ENCODE measurements at regions not wholly inside any gene's neighbourhood (a gene's known extent, or its start where the extent isn't known, plus 50 kb on each side); places are given as distances from the start of the nearest gene placed in this dataset.

DNA sequence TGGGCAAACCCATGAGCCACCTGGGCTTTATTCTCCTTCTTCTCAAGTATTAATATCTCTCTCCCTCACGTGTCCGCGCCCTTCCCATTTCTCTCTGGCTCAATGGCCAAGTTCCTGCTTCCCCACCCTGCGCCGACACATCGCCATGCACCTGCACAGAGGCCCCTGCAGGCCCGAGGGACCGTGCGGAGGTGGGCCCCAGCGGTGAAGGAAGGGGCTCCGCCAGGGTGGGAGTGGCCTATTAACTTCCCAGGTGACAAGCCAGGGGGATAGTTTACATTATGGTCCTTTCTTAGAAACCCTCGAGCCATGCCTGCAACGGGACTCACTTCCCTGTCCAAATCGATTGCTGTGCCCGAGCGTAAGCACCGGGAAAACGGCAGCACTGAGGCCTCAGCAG is 110.0 kb upstream of the ADARB2 start:
- no peak overlapping the region for H3K27ac ChIP-seq
- no peaks in the 10 kb centered on the region for H3K9me3 ChIP-seq
- TF ChIP-seq, protein P1, sequence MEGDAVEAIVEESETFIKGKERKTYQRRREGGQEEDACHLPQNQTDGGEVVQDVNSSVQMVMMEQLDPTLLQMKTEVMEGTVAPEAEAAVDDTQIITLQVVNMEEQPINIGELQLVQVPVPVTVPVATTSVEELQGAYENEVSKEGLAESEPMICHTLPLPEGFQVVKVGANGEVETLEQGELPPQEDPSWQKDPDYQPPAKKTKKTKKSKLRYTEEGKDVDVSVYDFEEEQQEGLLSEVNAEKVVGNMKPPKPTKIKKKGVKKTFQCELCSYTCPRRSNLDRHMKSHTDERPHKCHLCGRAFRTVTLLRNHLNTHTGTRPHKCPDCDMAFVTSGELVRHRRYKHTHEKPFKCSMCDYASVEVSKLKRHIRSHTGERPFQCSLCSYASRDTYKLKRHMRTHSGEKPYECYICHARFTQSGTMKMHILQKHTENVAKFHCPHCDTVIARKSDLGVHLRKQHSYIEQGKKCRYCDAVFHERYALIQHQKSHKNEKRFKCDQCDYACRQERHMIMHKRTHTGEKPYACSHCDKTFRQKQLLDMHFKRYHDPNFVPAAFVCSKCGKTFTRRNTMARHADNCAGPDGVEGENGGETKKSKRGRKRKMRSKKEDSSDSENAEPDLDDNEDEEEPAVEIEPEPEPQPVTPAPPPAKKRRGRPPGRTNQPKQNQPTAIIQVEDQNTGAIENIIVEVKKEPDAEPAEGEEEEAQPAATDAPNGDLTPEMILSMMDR (IDR thresholded peaks at IDR 0.05) = no peak
- no peak for TF ChIP-seq POLR2A (IDR thresholded peaks at IDR 0.05)
- no peak overlapping the region for H3K4me3 ChIP-seq
- intact Hi-C loops (cut with DNase I; ENCODE audit: low total_unique reads) = no loop called here
- H3K36me3 ChIP-seq (ENCODE audit: low read depth, missing control alignments) = no peaks in the 10 kb centered on the region
- 47 to 80% methylated on average over 17 to 18 of the region's 18 CpGs for whole genome bisulfite sequencing, 2 donors
- no peaks in the 10 kb centered on the region for H3K4me1 ChIP-seq
- DNase-seq = no peak
- H3K27me3 ChIP-seq = no peaks in the 10 kb centered on the region

DNA sequence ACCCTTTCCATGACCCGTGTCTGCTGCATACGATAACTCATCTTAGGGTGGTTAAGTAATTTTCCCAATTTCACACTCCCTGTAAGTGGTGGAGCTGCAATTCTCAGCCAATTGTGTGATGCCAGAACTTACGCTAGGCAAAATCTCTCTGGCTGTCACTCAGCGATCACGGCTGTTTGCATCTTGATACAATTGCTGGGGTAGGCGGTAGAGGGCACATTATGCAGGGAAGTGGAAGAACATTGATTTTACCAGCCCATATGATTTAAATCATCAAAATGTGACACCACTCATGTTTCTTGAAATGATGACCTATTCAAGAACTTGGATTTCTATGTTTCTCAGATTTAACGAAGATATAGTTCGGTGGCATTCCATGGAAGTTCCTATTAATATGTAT is 108.7 kb upstream of the ADARB2 start:
- no peak for DNase-seq
- Histone ChIP-seq H3K27me3 (no peaks in the 10 kb centered on the region), H3K9me3 (no peaks in the 10 kb centered on the region), H3K4me3 (no peak overlapping the region), H3K4me1 (no peaks in the 10 kb centered on the region), H3K36me3 (ENCODE audit: low read depth, missing control alignments) (no peaks in the 10 kb centered on the region), H3K27ac (no peak overlapping the region)
- WGBS, 2 donors = 78 to 84% methylated on average over 8 of the region's 8 CpGs
- TF ChIP-seq, protein P1 (IDR thresholded peaks at IDR 0.05) = no peak
- no peak for TF ChIP-seq POLR2A (IDR thresholded peaks at IDR 0.05)
- intact Hi-C loops (cut with DNase I; ENCODE audit: low total_unique reads) = no loop called here

DNA sequence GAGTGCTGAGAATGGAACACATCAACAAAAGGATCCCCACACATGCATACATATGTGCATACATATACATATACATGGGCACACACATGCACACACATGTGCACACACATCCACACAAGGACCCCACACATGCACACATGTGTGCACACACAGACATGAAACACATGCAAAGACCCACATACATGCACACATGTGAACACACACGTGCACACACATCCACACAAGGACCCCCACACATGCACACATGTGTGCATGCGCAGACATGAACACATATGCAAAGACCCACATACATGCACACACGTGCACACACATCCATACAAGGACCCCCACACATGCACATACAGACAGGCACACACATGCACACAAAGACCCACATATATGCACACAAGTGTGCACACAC is 104.4 kb upstream of the ADARB2 start:
- H3K27ac ChIP-seq = no peak overlapping the region
- no peaks in the 10 kb centered on the region for H3K9me3 ChIP-seq
- no peaks in the 10 kb centered on the region for H3K36me3 ChIP-seq (ENCODE audit: low read depth, missing control alignments)
- WGBS, 2 donors = 66 to 70% methylated on average over 2 to 3 of the region's 3 CpGs
- H3K4me1 ChIP-seq = no peaks in the 10 kb centered on the region
- no peak for DNase-seq
- intact Hi-C loops (cut with DNase I; ENCODE audit: low total_unique reads) = no loop called here
- TF ChIP-seq, protein P1 (IDR thresholded peaks at IDR 0.05) = no peak
- TF ChIP-seq POLR2A (IDR thresholded peaks at IDR 0.05) = no peak
- no peak overlapping the region for H3K4me3 ChIP-seq
- no peaks in the 10 kb centered on the region for H3K27me3 ChIP-seq

DNA sequence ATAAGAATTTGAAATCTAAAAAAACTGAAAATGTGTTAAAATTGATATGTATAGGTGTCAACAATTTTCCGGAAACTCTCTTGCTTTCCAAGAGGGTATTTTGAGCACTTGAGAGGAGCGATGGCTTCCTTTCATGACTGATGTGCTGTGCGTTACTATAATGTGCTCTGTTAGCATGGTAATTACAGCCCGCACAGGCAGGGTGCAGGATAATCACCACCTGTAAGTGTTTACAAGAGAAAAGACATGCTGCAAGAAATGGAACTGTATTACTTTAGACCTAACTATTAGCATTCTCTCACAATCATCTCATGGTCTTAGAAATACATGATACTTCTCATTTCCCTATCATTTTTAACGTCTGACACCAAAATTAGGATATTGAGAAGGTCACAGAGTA is 92.4 kb upstream of the ADARB2 start:
- Histone ChIP-seq H3K36me3 (ENCODE audit: low read depth, missing control alignments) (no peaks in the 10 kb centered on the region), H3K27ac (no peak overlapping the region), H3K4me1 (no peaks in the 10 kb centered on the region), H3K27me3 (no peaks in the 10 kb centered on the region), H3K9me3 (no peaks in the 10 kb centered on the region), H3K4me3 (no peak overlapping the region)
- TF ChIP-seq, protein P1 (IDR thresholded peaks at IDR 0.05) = no peak
- no peak for TF ChIP-seq POLR2A (IDR thresholded peaks at IDR 0.05)
- WGBS, 2 donors = 74 to 81% methylated on average over 5 of the region's 5 CpGs
- no peak for DNase-seq
- intact Hi-C loops (cut with DNase I; ENCODE audit: low total_unique reads) = no loop called here

DNA sequence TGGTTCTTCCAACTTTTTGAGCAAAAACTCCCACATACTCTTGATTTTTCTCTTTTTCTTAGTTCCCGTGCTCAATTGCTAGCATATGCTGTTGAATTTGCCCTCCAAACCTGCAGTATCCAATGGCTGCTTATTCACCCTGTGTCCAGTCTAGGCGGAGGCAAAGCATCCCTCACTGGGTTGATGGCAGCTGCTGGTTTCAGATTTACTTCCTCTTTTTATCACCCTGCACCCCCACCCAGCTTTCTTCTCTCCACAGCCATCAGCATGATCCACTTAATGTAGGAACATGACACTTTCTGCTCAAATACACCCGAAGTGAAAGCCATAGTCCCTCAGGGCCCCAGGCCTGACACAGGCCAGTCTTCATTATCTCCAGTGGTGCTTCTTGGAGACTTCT is 87.6 kb upstream of the ADARB2 start:
- H3K4me1 ChIP-seq = no peaks in the 10 kb centered on the region
- 52 to 53% methylated on average over 3 of the region's 3 CpGs for WGBS, 2 donors
- H3K36me3 ChIP-seq (ENCODE audit: low read depth, missing control alignments) = no peaks in the 10 kb centered on the region
- H3K9me3 ChIP-seq = no peaks in the 10 kb centered on the region
- intact Hi-C loops (cut with DNase I; ENCODE audit: low total_unique reads) = no loop called here
- no peak overlapping the region for H3K4me3 ChIP-seq
- no peaks in the 10 kb centered on the region for H3K27me3 ChIP-seq
- DNase-seq = no peak
- H3K27ac ChIP-seq = no peak overlapping the region
- TF ChIP-seq, protein P1 (IDR thresholded peaks at IDR 0.05) = no peak
- TF ChIP-seq POLR2A (IDR thresholded peaks at IDR 0.05) = no peak
